CMK (cell line): ENCODE measurements at regions not wholly inside any gene's neighbourhood (a gene's known extent, or its start where the extent isn't known, plus 50 kb on each side); places are given as distances from the start of the nearest gene placed in this dataset.

Source experiments
- DNase-seq: peaks from one replicate; pipeline ENCODE4 v3.0.0-alpha.2; 2010; ENCODE audit warnings: low read depth

GRCh38 chr16:66265556-66266141 is 100.8 kb upstream of the CDH5 start:
- DNase-seq, result no peak

DNA sequence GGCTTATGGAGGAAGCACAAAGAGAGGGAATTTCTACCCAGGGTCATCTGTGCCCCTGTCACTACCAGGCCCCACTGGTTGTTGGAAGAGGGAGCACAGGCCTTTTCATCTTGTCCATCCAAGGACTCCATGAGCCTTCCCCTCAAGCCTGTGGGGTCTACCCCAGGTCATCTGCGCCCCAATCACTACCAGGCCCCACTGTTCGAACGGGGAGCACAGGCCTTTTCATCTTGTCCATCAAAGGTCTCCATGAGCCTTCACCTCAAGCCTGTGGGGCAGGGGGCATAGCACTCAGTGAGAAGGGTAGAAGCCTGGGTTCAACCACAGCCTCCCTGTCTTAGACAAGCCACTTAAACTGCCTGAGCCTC is 101.5 kb upstream of the CDH5 start:
- no peak for DNase-seq

DNA sequence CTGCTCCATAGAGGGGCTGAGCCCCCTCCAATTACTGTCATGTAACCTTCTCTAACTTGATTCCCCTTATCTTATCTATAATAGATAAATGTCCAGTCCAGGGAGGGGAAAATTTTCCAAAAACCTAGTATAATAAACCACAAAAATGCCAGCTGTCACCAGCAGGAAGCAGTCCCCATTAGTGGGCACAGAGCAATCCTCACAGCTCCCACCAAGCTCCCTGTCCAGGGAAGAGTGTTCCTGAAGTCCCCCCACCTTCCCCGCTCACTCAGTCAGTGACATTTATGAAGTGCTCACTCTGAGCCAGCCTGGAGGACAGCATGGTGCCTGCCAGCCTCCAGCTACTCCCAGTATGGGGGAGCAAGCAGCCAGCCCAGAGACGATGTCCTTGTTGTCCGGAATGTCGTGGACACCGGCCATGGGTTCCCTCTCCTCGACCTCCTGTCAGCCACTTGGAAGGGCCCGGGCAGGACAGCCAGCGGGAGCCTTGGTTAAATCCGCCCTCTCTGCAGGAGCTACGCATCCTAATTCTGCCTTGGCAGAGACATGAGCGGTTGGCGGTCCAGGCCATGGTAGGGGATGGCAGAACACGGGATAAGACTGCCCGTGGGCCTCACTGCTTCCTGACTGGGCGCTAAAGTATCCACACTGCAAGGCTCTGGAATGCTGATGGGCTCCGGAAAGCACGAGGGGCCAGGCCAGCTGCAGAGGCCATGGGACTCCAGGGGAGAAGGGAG is 102.0 kb upstream of the CDH5 start:
- DNase-seq, result no peak

DNA sequence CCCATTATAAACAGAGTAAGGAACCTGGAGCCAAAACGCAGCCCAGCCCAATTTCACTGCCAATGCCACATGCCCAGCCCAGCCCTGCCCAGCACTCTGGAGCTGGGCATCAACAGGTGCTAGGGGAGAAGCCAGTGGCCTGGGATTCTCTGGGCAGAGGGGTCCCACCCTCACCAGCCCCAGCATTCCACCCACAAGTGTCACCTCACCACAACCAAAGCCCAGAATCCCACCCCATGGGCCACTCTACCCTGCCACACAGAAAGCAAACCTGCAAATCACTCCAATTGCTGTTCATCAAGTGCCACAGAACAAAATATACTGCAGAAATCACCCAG is 102.5 kb upstream of the CDH5 start:
- no peak for DNase-seq

- DNase-seq, result no peak
These were observed 103.1 kb upstream of the CDH5 start for GRCh38 chr16:66263168-66263972.

DNA sequence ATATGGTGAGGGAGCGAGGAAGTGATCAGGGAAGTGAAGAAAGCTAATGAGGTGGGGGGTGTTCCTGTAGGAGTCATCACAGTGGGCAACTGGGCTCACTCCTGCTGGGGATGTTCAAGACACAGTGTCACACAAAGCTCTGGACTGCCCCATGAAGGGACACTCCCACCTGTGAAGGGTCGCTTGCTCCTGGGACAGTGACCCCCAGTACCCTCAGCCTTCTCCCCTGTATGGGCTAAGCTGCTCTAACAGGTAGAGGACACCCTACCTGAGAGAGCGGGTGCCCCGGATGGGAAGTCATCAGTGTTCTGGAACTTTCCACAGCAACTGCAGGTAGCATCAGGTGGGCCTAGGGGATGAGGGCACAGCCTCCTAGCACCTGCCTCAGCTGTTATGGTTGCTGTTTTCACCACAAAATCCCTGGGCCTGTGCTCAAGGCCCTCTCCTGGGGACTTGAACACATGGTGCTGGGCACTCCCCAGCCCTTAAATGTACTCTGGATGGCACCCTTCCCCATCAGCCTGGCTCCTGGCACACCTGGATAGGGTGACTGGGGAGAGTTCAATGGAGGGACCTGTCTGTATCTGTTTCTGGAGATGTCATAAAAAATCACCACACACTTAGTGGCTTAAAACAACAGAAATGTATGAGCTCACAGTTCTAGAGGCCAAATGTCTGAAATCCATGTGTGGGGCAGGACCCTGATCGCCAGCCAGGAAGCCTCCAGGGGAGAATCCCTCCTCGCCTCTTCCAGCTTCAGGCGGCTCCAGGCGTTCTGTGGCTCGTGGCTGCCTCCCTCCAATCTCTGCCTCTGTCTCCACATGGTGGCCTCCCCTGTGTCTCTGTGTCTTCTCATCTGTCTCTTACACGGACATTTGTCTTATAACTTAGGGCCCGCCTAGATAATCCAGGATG is 104.0 kb upstream of the CDH5 start:
- no peak for DNase-seq

DNA sequence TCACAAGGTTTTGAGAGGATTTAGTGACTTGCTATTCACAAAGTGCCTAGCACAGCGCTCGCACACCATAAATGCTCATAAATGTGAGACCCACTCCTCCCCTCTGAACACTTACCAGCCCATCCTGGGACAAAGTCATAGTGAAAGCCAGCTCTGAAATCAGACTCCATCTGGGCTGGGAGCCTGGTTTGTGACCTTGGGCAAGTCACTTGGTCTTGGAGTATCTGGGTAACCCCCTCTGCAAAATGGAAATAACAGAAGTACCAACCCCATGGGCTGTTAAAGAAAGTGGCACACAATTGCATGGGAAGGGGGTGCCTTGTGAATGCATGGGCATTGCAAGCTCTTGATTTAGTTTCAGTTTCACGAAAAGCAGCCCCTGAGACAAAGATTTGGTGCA is 104.7 kb upstream of the CDH5 start:
- no peak for DNase-seq

GRCh38 chr16:66260522-66261254 is 105.8 kb upstream of the CDH5 start:
- no peak for DNase-seq

- DNase-seq, result no peak
These were observed 107.3 kb upstream of the CDH5 start for GRCh38 chr16:66258916-66259845.

- DNase-seq, result no peak
These were observed 109.6 kb upstream of the CDH5 start for GRCh38 chr16:66256919-66257318.

- no peak for DNase-seq
These were observed 110.8 kb upstream of the CDH5 start for GRCh38 chr16:66255647-66256046.

DNA sequence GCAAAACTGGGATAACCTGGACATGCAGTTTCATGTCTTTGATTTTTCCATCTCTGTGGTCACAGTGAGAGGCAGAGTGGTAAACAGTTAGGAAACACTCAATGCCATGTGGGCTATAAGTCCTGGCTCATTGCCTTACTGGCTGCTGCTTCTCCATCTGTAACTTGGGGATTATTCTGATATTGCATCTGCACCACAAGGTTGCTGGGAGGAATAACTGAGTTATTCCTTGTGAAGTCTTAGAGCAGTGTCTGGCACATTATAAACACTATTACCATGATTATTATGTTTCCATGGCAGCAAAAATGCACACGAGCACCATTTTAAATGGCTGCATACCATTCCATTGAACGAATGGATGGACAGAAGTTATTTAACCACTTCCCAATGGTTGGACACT is 111.7 kb upstream of the CDH5 start:
- no peak for DNase-seq

DNA sequence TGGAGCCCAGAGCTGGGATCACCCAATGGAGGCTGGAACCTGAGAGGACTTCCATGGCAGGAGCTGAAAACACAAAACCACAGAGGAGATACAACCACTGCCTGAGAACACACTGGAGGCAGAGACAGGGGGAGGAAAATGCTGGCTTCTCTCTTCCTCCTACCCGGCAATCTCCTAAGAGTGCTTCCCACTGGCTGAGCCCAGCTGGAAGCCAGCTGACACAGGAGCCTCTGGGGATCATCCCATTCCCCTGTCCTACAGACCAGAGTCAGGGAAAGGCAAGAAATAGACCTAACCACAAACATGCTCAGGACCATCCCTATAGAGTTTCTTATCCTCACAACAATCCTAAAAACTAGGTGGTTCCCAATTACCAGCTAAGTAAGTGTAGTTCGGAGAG is 112.4 kb upstream of the CDH5 start:
- no peak for DNase-seq

DNA sequence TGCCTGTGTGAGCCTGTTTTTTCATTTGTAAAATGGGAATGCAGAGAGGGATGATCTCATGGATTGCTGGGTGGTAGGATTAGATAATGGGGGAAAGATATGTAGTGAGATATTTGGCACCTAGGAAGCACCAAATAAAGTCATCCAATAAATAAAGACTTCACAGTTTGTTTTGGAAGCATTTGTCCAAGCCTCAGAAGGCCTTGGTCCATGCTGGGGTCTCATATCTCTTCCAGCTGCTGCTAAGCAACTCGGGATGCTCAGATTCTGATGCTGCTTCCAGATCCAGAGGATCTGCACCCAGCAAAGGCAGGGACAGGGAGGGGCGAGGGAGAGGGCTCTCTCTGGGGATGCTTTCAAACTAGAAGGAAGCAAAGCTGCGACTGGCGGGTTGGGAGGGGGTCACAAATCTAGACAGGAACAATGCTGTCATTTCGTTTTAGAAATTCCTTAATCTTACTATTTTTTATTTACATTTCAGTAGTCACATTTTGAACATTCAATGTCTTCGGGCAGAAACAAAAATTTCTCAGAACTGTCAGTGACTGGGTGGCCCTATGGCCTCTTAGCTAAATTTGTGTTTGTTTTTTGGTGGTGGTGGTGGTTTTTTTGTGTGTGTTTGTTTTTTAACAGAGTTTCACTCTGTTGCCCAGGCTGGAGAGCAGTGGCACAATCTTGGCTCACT is 114.9 kb upstream of the CDH5 start:
- DNase-seq, result no peak

DNA sequence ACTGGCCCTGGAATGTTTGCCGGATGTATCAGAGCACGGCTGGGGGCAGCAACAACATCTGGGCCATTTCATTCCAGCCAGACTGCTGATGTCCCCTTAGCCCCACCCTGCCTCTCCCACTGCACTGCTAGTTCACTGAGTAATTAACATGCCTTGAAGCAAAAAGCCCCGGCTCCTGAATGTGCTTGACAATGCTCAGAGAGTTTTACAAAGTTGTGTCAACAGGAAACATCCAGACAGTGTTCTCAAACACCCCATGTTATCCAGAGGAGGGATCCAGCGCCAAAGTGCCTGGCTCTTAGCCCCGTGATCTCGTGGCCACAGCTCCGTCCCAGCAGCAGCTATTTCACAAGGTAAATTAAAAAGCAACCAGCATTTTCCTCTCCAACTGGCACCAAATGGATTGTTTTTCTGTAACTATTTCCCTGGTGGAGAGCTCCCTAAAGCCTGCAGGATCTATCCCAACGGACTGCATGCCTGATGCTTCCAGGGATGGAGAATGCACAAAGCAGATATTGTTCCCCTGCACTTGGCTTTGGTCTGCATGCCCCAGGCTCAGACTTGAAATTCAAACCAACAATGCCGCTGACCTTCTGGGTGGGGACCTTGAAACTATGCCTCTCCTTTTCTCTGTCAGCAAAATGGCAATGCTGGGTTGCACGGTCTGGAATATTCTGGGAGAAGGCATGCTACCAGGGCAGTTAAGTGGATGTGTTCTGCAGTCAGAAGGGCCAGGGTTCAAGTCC is 115.6 kb upstream of the CDH5 start:
- DNase-seq, result no peak

GRCh38 chr16:66247516-66248481 is 118.7 kb upstream of the CDH5 start:
- DNase-seq, result no peak

DNA sequence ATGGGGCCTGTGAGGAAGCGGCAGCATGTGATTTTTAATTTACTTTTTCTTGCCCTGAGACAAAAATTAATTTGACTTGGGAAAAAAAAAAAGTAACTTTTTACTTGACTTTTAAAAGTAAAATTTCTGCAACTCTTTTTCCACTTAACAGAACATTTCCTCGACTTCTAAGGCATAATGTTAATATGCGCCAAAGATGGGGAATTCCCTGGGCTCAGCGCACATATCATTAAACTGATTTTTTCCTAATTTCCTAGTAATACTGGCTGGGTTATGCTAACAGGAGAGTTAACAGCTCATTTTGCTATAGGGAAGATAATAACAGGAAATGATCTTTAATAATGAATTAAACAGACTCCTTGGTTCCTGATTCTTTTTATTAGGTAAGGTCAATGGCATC is 120.6 kb upstream of the CDH5 start:
- no peak for DNase-seq

GRCh38 chr16:66245072-66245471 is 121.4 kb upstream of the CDH5 start:
- DNase-seq, result no peak
